Thyroid gland (tissue), 4 donors: ENCODE measurements at regions not wholly inside any gene's neighbourhood (a gene's known extent, or its start where the extent isn't known, plus 50 kb on each side); places are given as distances from the start of the nearest gene placed in this dataset.

ENCODE experiments used
- CTCF ChIP-seq, 6 experiments: fragments of 200-600 bp in 3 of 6; fragments of 450-650 bp in 3 of 6; sonication (generic) in 3 of 6; IDR thresholded peaks; one replicate each; pipeline ENCODE4 v1.5.1; 2016 to 2019; ENCODE audit warnings: antibody characterized with exemption in 6 of 6, mild to moderate bottlenecking in 2 of 6, inconsistent platforms in 1 of 6, moderate library complexity in 1 of 6
- POLR2A ChIP-seq, 2 donors: fragments of 450-650 bp; IDR thresholded peaks; one replicate each; pipeline ENCODE4 v1.6.1; 2017; ENCODE audit warnings: antibody characterized with exemption in 2 of 2, mild to moderate bottlenecking in 2 of 2, moderate library complexity in 1 of 2

- no peak for TF ChIP-seq POLR2A (IDR thresholded peaks at IDR 0.05)
- no peak for TF ChIP-seq CTCF (IDR thresholded peaks at IDR 0.05)
Observed at GRCh38 chrX:82031250-82031649, 829.3 kb downstream of the SH3BGRL start.
